ENCODE measurements at regions not wholly inside any gene's neighbourhood (a gene's known extent, or its start where the extent isn't known, plus 50 kb on each side); places are given as distances from the start of the nearest gene placed in this dataset.
"Not testable (repeated sequence)": the region's sequence is repeated elsewhere in the genome, so short reads cannot be mapped to it uniquely, and the experiment has no call there.

- not testable (repeated sequence) for H3K4me3 ChIP-seq (ENCODE audit: low read length)
Observed at GRCh38 chr1:83457281-83457680, 541.7 kb downstream of the TTLL7 start.

GRCh38 chr1:83455753-83456152 is 543.2 kb downstream of the TTLL7 start:
- H3K4me3 ChIP-seq (ENCODE audit: low read length) = not testable (repeated sequence)

- not testable (repeated sequence) for H3K4me3 ChIP-seq (ENCODE audit: low read length)
Observed at GRCh38 chr1:83445873-83446272, 553.1 kb downstream of the TTLL7 start.

- H3K4me3 ChIP-seq (ENCODE audit: low read length) = not testable (repeated sequence)
Observed at GRCh38 chr1:83442412-83442811, 556.5 kb downstream of the TTLL7 start.

- not testable (repeated sequence) for H3K4me3 ChIP-seq (ENCODE audit: low read length)
Observed at GRCh38 chr1:83440586-83440985, 558.3 kb downstream of the TTLL7 start.

- not testable (repeated sequence) for H3K4me3 ChIP-seq (ENCODE audit: low read length)
Observed at GRCh38 chr1:83440021-83440420, 558.9 kb downstream of the TTLL7 start.

GRCh38 chr1:83438316-83438715 is 560.6 kb downstream of the TTLL7 start:
- H3K4me3 ChIP-seq (ENCODE audit: low read length) = not testable (repeated sequence)

- not testable (repeated sequence) for H3K4me3 ChIP-seq (ENCODE audit: low read length)
Observed at GRCh38 chr1:83435336-83435735, 563.6 kb downstream of the TTLL7 start.

- not testable (repeated sequence) for H3K4me3 ChIP-seq (ENCODE audit: low read length)
Observed at GRCh38 chr1:83427566-83427965, 571.4 kb downstream of the TTLL7 start.

GRCh38 chr1:83423382-83423781 is 575.5 kb downstream of the TTLL7 start:
- not testable (repeated sequence) for H3K4me3 ChIP-seq (ENCODE audit: low read length)

GRCh38 chr1:83418558-83418957 is 580.4 kb downstream of the TTLL7 start:
- TF ChIP-seq ZNF274 (IDR thresholded peaks at IDR 0.05; ENCODE audit: low read depth, low read length) = no peak
- H3K4me3 ChIP-seq (ENCODE audit: low read length) = no peak overlapping the region

- not testable (repeated sequence) for H3K4me3 ChIP-seq (ENCODE audit: low read length)
Observed at GRCh38 chr1:83413839-83414107, 585.2 kb downstream of the TTLL7 start.

GRCh38 chr1:83410746-83411413 is 588.1 kb downstream of the TTLL7 start:
- H3K4me3 ChIP-seq (ENCODE audit: low read length) = not testable (repeated sequence)

- not testable (repeated sequence) for H3K4me3 ChIP-seq (ENCODE audit: low read length)
Observed at GRCh38 chr1:83406693-83407371, 592.1 kb downstream of the TTLL7 start.

- H3K4me3 ChIP-seq (ENCODE audit: low read length) = not testable (repeated sequence)
Observed at GRCh38 chr1:83405789-83406188, 593.1 kb downstream of the TTLL7 start.

GRCh38 chr1:83403500-83403899 is 595.4 kb downstream of the TTLL7 start:
- H3K4me3 ChIP-seq (ENCODE audit: low read length) = not testable (repeated sequence)

GRCh38 chr1:83401146-83401545 is 597.8 kb downstream of the TTLL7 start:
- not testable (repeated sequence) for H3K4me3 ChIP-seq (ENCODE audit: low read length)

GRCh38 chr1:83400173-83400572 is 598.8 kb downstream of the TTLL7 start:
- H3K4me3 ChIP-seq (ENCODE audit: low read length) = not testable (repeated sequence)

- H3K4me3 ChIP-seq (ENCODE audit: low read length) = not testable (repeated sequence)
Observed at GRCh38 chr1:83398125-83398524, 600.8 kb downstream of the TTLL7 start.

- not testable (repeated sequence) for H3K4me3 ChIP-seq (ENCODE audit: low read length)
Observed at GRCh38 chr1:83395130-83395529, 603.8 kb downstream of the TTLL7 start.

- H3K4me3 ChIP-seq (ENCODE audit: low read length) = not testable (repeated sequence)
Observed at GRCh38 chr1:83386946-83387345, 612.0 kb downstream of the TTLL7 start.

- not testable (repeated sequence) for H3K4me3 ChIP-seq (ENCODE audit: low read length)
Observed at GRCh38 chr1:83383107-83383506, 615.8 kb downstream of the TTLL7 start.

- not testable (repeated sequence) for H3K4me3 ChIP-seq (ENCODE audit: low read length)
Observed at GRCh38 chr1:83373018-83373417, 625.9 kb downstream of the TTLL7 start.

Data from GM08714 (cell line).